Spleen (tissue), 11 donors: ENCODE measurements at regions not wholly inside any gene's neighbourhood (a gene's known extent, or its start where the extent isn't known, plus 50 kb on each side); places are given as distances from the start of the nearest gene placed in this dataset.

Experiments
- DNase-seq: peaks from one replicate; pipeline ENCODE4 v3.0.0-alpha.2; 2020
- H3K27ac ChIP-seq, 8 donors: fragments of 200-600 bp; sonication (generic) in 7 of 8; 1 replicate in 4 of 8; 2 replicates in 4 of 8; pipeline versions ENCODE4 v1.5.0 to v1.8.0; 2016 to 2021; ENCODE audit warnings: inconsistent platforms in 4 of 8, mild to moderate bottlenecking in 4 of 8, moderate library complexity in 1 of 8
- H3K27me3 ChIP-seq, 7 donors: fragments of 200-600 bp; sonication (generic) in 6 of 7; replicated peaks in 1 of 7; 1 replicate in 4 of 7; 2 replicates in 3 of 7; pipeline versions ENCODE4 v1.5.0 to v1.8.0; 2016 to 2021; ENCODE audit warnings: inconsistent platforms in 3 of 7, mild to moderate bottlenecking in 1 of 7
- H3K36me3 ChIP-seq, 6 donors: fragments of 200-600 bp; sonication (generic) in 5 of 6; 1 replicate in 4 of 6; 2 replicates in 2 of 6; pipeline versions ENCODE4 v1.5.0 to v1.8.0; 2016 to 2021; ENCODE audit warnings: inconsistent platforms in 2 of 6
- H3K4me1 ChIP-seq, 6 donors: fragments of 200-600 bp; sonication (generic) in 5 of 6; 1 replicate in 3 of 6; 2 replicates in 3 of 6; pipeline versions ENCODE4 v1.5.0 to v1.8.0; 2016 to 2021; ENCODE audit warnings: inconsistent platforms in 3 of 6
- H3K4me3 ChIP-seq, 8 donors: fragments of 200-600 bp; sonication (generic) in 7 of 8; 1 replicate in 4 of 8; 2 replicates in 4 of 8; pipeline versions ENCODE4 v1.5.0 to v1.8.0; 2016 to 2021; ENCODE audit warnings: inconsistent platforms in 4 of 8, mild to moderate bottlenecking in 4 of 8, moderate library complexity in 2 of 8
- H3K9me3 ChIP-seq, 8 donors: fragments of 200-600 bp; sonication (generic) in 7 of 8; 1 replicate in 4 of 8; 2 replicates in 4 of 8; pipeline versions ENCODE4 v1.5.0 to v1.8.0; 2016 to 2021; ENCODE audit warnings: inconsistent platforms in 4 of 8
- CTCF ChIP-seq, 11 experiments: fragments of 200-600 bp in 7 of 11; fragments of 450-650 bp in 4 of 11; sonication (generic) in 4 of 11; IDR thresholded peaks in 8 of 11; conservative IDR thresholded peaks in 3 of 11; 1 replicate in 7 of 11; 2 replicates in 4 of 11; pipeline versions ENCODE4 v1.4.0 to v1.8.0; 2016 to 2021; ENCODE audit warnings: antibody characterized with exemption in 11 of 11, inconsistent platforms in 4 of 11, mild to moderate bottlenecking in 1 of 11
- POLR2A ChIP-seq, 3 donors: fragments of 450-650 bp; IDR thresholded peaks; one replicate each; pipeline ENCODE4 v1.5.1; 2017; ENCODE audit warnings: antibody characterized with exemption in 3 of 3, mild to moderate bottlenecking in 1 of 3
- POLR2AphosphoS5 ChIP-seq, 3 donors: sonication (generic); formaldehyde crosslinking; IDR thresholded peaks; one replicate each; pipeline ENCODE4 v1.5.1; 2017; ENCODE audit warnings: antibody characterized with exemption in 3 of 3
- WGBS, 5 donors: extraction: QIAGEN DNeasy Blood & Tissue Kit in 3 of 5; methylation state at CpG; one replicate each; pipeline versions ENCODE4 v1.1.5 to v1.1.7; 2013 to 2018; 5-methylcytosine and 5-hydroxymethylcytosine counted together
- intact Hi-C: fragments of 100-400 bp; cut with DNase I; formaldehyde crosslinking; loops from one replicate; pipeline ENCODE4 v1.15.0; 2023; ENCODE audit warnings: low total_unique reads
- small RNA-seq, 4 donors: library from RNA; depleted of rRNA; stranded (forward); fragments of <200 nt; gene quantifications; one replicate each; pipeline ENCODE3, GENCODE V24; 2016
- donor health status: healthy with polysubstance abuse.
- donor health status: DM: no; HTN: no; CAD: no; lungs with moderate emphysema.
- donor health status: DM: no; HTN: no; CAD: no.
- donor health status: Bipolar disorder and iron deficiency.
- donor health status: healthy.
- donor health status: DM: no; HTN: no; CAD: no.
- donor health status: DM: yes; HTN: yes; CAD: no.

DNA sequence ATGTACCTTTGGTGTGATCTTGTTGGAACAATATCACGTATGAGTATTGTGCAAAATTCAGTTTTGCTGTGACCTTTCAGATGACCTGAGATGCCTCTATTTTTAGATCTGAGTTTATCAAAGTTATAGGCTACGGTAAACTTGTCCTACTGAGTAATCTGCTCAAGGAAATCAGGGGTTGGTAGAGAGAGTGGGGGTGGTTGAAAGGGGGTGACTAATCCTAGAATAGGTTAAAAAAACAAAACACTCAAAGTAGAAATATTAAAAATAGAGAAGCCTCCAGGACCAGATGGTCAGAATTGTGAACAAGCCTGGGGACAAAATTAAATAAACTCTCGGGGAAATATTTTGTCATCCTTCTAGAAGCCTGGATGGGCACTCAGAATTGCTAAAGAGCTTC is 59.9 kb upstream of the C11orf87 start:
- Histone ChIP-seq H3K4me3 (no peak overlapping the region), H3K9me3 (no peaks in the 10 kb centered on the region), H3K27ac (no peak overlapping the region), H3K36me3 (no peaks in the 10 kb centered on the region), H3K4me1 (no peaks in the 10 kb centered on the region), H3K27me3 (no peaks in the 10 kb centered on the region)
- TF ChIP-seq POLR2A (IDR thresholded peaks at IDR 0.05) = no peak
- no peak for TF ChIP-seq POLR2AphosphoS5 (IDR thresholded peaks at IDR 0.05)
- no peak for TF ChIP-seq CTCF (IDR thresholded peaks at IDR 0.05 in 8 of 11, conservative IDR thresholded peaks at IDR 0.05 in 3 of 11)
- intact Hi-C loops = no loop called here
- no peak for DNase-seq
- WGBS, 5 donors = 60 to 76% (median 69%) methylated on average over 3 of the region's 3 CpGs

- 74 to 92% (median 88%) methylated on average over 3 of the region's 3 CpGs for WGBS, 5 donors
- H3K27ac ChIP-seq = no peak overlapping the region
- no peak overlapping the region for H3K4me3 ChIP-seq
- TF ChIP-seq POLR2AphosphoS5 (IDR thresholded peaks at IDR 0.05) (no peak), POLR2A (IDR thresholded peaks at IDR 0.05) (no peak), CTCF (IDR thresholded peaks at IDR 0.05 in 8 of 11, conservative IDR thresholded peaks at IDR 0.05 in 3 of 11) (no peak)
- H3K27me3 ChIP-seq = no peaks in the 10 kb centered on the region
- intact Hi-C loops = no loop called here
- H3K9me3 ChIP-seq = peaks cover 0 to 8% (median 6%) of the 10 kb centered on the region in 8 donors
- no peaks in the 10 kb centered on the region for H3K36me3 ChIP-seq
- H3K4me1 ChIP-seq = no peaks in the 10 kb centered on the region
- DNase-seq = no peak
Observed at GRCh38 chr11:109363682-109364081, 58.3 kb upstream of the C11orf87 start.

GRCh38 chr11:109364851-109365250 is 57.1 kb upstream of the C11orf87 start:
- WGBS, 5 donors = 78 to 90% (median 83%) methylated on average over 4 of the region's 4 CpGs
- Histone ChIP-seq H3K36me3 (no peaks in the 10 kb centered on the region), H3K4me3 (no peak overlapping the region), H3K9me3 (peaks cover 0 to 19% (median 14%) of the 10 kb centered on the region in 8 donors), H3K27me3 (no peaks in the 10 kb centered on the region), H3K4me1 (no peaks in the 10 kb centered on the region), H3K27ac (no peak overlapping the region)
- DNase-seq = no peak
- intact Hi-C loops = no loop called here
- no peak for TF ChIP-seq POLR2A (IDR thresholded peaks at IDR 0.05)
- no peak for TF ChIP-seq POLR2AphosphoS5 (IDR thresholded peaks at IDR 0.05)
- no peak for TF ChIP-seq CTCF (IDR thresholded peaks at IDR 0.05 in 8 of 11, conservative IDR thresholded peaks at IDR 0.05 in 3 of 11)

DNA sequence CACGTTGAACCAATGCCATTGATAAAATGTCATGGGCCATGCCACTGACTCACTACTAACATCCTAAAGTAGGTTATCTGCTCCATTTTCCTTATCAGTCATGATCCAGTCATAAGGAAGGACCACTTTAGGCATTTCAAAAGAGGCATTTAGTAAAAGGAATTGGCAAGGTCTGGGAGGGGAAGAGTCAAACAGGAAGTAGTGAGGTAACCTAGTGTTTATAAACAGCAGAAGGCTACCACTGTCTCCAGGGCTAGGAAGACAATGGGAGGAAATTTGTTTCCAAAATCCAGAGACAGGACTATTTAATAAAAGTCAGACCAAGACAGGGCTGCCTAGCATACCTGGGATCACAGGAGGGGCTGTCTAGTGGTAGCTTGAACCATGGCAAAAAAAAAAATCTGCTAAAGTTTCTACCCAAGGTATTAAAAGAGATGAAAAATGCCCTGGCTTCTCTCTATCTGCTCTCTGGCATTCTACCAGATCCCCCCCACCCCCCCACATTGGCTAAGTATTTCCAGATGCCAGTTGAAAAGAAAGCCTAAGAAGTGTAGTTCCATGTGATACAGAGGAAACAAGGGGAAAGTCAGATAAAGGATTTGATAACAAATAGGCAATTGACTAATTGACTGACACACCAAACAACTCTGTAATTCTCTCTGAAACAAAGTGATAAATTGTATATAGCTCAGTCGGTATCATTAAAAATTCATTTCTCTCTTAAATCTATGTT is 50.4 kb upstream of the C11orf87 start:
- intact Hi-C loops = no loop called here
- H3K4me1 ChIP-seq = no peaks in the 10 kb centered on the region
- H3K27me3 ChIP-seq = no peaks in the 10 kb centered on the region
- no peaks in the 10 kb centered on the region for H3K36me3 ChIP-seq
- H3K27ac ChIP-seq = peak overlapping the region in 2 of 8 donors; percentile 6 to 20
- no peak for DNase-seq
- 48 to 64% (median 51%) methylated on average over 2 of the region's 2 CpGs for WGBS, 5 donors
- H3K9me3 ChIP-seq = peaks cover 0 to 33% (median 25%) of the 10 kb centered on the region in 8 donors
- H3K4me3 ChIP-seq = no peak overlapping the region
- no peak for TF ChIP-seq POLR2A (IDR thresholded peaks at IDR 0.05)

Small RNAs in the stretch of these regions (small RNA-seq; reads per million reads assigned to genes)
- gene RF00157 (0 reads per million in 4 donors), gene RNA5SP349 (0 to 0.12 (median 0) reads per million in 4 donors), gene RNU6-654P (0 reads per million in 4 donors)
